Stomach (tissue), 4 donors: ENCODE measurements at regions not wholly inside any gene's neighbourhood (a gene's known extent, or its start where the extent isn't known, plus 50 kb on each side); places are given as distances from the start of the nearest gene placed in this dataset.

Experiments used
- CTCF ChIP-seq, 7 experiments: fragments of 450-650 bp in 4 of 7; fragments of 200-600 bp in 3 of 7; sonication (generic) in 3 of 7; IDR thresholded peaks; one replicate each; pipeline ENCODE4 v1.5.1; 2016 to 2019; ENCODE audit warnings: antibody characterized with exemption in 7 of 7, control low read depth in 2 of 7, mild to moderate bottlenecking in 1 of 7
- EP300 ChIP-seq: sonication (generic); formaldehyde crosslinking; IDR thresholded peaks from one replicate; pipeline ENCODE4 v1.6.1; 2017; ENCODE audit warnings: antibody characterized with exemption
- POLR2AphosphoS5 ChIP-seq, 3 donors: sonication (generic); formaldehyde crosslinking; IDR thresholded peaks; one replicate each; pipeline ENCODE4 v1.6.1; 2016; ENCODE audit warnings: antibody characterized with exemption in 3 of 3

- TF ChIP-seq POLR2AphosphoS5 (IDR thresholded peaks at IDR 0.05) (no peak), CTCF (IDR thresholded peaks at IDR 0.05) (no peak), EP300 (no peak)
Measured at GRCh38 chr14:97250931-97251330, 453.7 kb downstream of the VRK1 start.
